BJ (cell line): ENCODE measurements at regions not wholly inside any gene's neighbourhood (a gene's known extent, or its start where the extent isn't known, plus 50 kb on each side); places are given as distances from the start of the nearest gene placed in this dataset.

Source experiments
- CTCF ChIA-PET: fragments of 350-600 bp; formaldehyde crosslinking; extraction: SDS; loops from one replicate; lab custom pipeline; 2021; ENCODE audit warnings: antibody characterized with exemption, inconsistent platforms; lab: Yijun Ruan, JAX
- POLR2A ChIA-PET: fragments of 300-600 bp; sonication (Branson Sonifier 250); formaldehyde crosslinking; extraction: SDS; loops from one replicate; lab custom pipeline; 2021; ENCODE audit warnings: antibody characterized with exemption; lab: Charles Lee
- DNase-seq: peaks from one replicate; pipeline ENCODE4 v3.0.0-alpha.2; 2011; ENCODE audit warnings: low read depth
- H3K27me3 ChIP-seq: 2 replicates; pipeline ENCODE4 v1.6.0; 2011; ENCODE audit warnings: low read length; ENCODE audit not compliant: control insufficient read depth, insufficient read depth
- H3K36me3 ChIP-seq: 2 replicates; pipeline ENCODE4 v1.5.1; 2011; ENCODE audit warnings: low read length; ENCODE audit not compliant: control insufficient read depth, insufficient read depth
- H3K4me3 ChIP-seq: 2 replicates; pipeline ENCODE4 v1.5.1; 2011; ENCODE audit warnings: low read depth, mild to moderate bottlenecking, control low read depth, low read length
- TF ChIP-seq, protein P1 (sequence below): IDR thresholded peaks from 2 replicates; pipeline ENCODE4 v1.5.1; 2011; ENCODE audit warnings: low read depth, mild to moderate bottlenecking, control low read depth, inconsistent platforms, low read length, moderate library complexity; ENCODE audit not compliant: insufficient read depth

DNA sequence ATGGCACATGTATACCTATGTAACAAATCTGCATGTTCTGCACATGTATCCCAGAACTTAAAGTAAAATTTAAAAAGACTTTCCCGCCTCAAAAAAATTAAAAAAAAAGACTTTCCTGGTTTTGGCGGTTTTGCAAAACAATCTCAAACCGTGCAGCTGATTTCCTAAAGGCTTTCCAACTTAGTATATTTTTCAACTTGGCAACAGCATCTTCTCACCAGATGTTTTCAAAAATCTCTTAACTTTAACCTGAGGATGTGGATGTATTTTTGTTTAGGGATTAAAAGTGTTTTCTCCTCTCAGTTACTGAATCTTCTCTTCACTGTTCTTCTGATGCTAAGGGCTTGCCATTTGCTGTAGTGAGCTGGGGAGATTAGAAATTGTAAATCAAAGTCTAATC, 96.5 kb upstream of the PLPP4 start:
- ChIA-PET POLR2A (no interaction called here), CTCF (no interaction called here)
- TF ChIP-seq, protein P1, sequence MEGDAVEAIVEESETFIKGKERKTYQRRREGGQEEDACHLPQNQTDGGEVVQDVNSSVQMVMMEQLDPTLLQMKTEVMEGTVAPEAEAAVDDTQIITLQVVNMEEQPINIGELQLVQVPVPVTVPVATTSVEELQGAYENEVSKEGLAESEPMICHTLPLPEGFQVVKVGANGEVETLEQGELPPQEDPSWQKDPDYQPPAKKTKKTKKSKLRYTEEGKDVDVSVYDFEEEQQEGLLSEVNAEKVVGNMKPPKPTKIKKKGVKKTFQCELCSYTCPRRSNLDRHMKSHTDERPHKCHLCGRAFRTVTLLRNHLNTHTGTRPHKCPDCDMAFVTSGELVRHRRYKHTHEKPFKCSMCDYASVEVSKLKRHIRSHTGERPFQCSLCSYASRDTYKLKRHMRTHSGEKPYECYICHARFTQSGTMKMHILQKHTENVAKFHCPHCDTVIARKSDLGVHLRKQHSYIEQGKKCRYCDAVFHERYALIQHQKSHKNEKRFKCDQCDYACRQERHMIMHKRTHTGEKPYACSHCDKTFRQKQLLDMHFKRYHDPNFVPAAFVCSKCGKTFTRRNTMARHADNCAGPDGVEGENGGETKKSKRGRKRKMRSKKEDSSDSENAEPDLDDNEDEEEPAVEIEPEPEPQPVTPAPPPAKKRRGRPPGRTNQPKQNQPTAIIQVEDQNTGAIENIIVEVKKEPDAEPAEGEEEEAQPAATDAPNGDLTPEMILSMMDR, result no peak
- no peaks in the 10 kb centered on the region for H3K36me3 ChIP-seq
- DNase-seq, result no peak
- no peak overlapping the region for H3K4me3 ChIP-seq
- no peaks in the 10 kb centered on the region for H3K27me3 ChIP-seq

DNA sequence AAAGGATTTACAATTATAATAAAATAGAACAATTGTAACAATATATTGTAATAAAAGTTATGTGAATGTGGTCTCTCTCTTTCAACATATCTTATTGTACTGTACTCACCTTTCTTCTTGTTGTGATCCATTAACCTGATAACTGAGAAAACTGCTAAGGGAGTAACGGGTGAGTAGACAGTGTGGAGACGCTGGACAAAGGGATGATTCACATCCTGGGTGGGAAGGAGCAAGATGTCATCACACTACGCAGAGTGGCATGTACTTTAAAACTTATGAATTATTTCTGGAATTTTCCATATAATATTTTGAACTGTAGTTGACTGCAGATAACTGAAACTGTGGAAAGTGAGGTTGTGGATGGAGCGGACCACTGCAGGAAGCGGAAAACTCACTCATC, 91.2 kb upstream of the PLPP4 start:
- ChIA-PET CTCF (no interaction called here), POLR2A (interaction anchor here (0.7 kb wide), 1 partner anchor 640 kb away, joined by 5 read pairs; the partner anchor contains the start of gene INPP5F)
- Histone ChIP-seq H3K27me3 (no peaks in the 10 kb centered on the region), H3K4me3 (no peak overlapping the region), H3K36me3 (no peaks in the 10 kb centered on the region)
- TF ChIP-seq, protein P1, result no peak
- no peak for DNase-seq

DNA sequence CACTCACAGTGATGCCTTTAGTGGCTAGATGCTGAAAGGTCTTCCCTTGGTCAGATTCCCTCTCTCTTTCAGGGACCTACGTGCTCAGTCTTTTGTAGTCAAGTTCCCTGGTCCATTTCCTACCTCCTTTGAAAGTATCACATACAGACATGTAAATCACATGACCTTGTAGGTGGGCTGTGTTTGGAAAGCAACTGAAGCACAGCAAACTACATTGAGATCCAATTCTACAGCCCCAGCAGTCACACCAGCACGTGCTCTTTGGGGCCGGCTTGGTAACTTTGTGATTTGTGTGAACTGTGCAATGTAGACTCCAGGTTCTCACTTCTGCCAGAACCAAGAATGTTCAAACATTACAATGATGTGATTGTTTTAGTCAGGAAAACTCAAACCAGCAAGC, 89.7 kb upstream of the PLPP4 start:
- no peak for DNase-seq
- TF ChIP-seq, protein P1, result no peak
- Histone ChIP-seq H3K4me3 (no peak overlapping the region), H3K36me3 (no peaks in the 10 kb centered on the region), H3K27me3 (no peaks in the 10 kb centered on the region)
- POLR2A ChIA-PET, result no interaction called here
- CTCF ChIA-PET, result no interaction called here

DNA sequence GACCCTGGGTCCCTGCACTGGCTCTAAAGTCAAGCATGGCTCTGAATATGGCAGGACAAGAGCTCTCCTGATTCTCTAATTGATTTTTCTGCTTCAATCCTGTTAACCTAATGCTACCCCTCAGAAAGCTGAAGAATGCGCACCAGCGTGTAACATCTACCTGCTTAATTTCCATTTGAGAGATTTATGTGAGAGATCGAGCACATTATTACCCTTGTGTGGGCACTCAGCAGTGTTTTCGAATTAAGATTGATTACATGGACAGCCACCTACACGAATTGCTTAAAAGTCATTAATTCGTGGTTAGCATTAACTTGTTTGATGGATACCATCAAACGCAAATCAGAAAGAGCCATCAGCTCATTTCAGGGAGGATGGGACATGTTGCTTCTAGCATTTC, 88.7 kb upstream of the PLPP4 start:
- no peak for DNase-seq
- ChIA-PET CTCF (interaction anchor here (1.4 kb wide), 1 partner anchor 9 kb away, joined by 3 read pairs; no protein-coding TSS in a partner anchor), POLR2A (no interaction called here)
- Histone ChIP-seq H3K27me3 (no peaks in the 10 kb centered on the region), H3K36me3 (no peaks in the 10 kb centered on the region), H3K4me3 (no peak overlapping the region)
- TF ChIP-seq, protein P1, result no peak

DNA sequence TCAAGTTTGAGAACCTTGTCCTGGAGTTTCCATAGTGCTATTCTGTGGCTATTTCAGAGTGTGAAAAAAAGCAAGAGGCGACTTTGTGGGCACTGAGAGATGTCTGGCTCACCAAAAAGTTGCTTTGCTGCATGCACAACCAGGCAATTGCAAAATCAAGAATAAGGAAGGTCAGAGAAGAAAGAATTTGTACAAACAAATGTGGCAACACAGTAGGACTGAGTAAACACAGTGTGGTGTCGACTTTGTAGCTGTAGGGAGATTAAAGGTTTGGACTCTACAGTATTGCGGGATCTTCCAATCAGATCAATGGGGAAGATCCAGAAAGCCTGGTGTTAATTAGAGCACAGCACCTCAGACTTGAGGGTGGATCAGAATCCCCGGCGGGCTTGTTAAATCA, 88.1 kb upstream of the PLPP4 start:
- no peaks in the 10 kb centered on the region for H3K27me3 ChIP-seq
- CTCF ChIA-PET, result interaction anchor here (1.4 kb wide), 1 partner anchor 8 kb away, joined by 3 read pairs; no protein-coding TSS in a partner anchor
- POLR2A ChIA-PET, result no interaction called here

More for the DNA sequence above, 88.1 kb upstream of the PLPP4 start:
- no peaks in the 10 kb centered on the region for H3K36me3 ChIP-seq
- TF ChIP-seq, protein P1, result no peak
- no peak overlapping the region for H3K4me3 ChIP-seq
- DNase-seq, result no peak
